Vagina (tissue), 2 donors: ENCODE measurements at regions not wholly inside any gene's neighbourhood (a gene's known extent, or its start where the extent isn't known, plus 50 kb on each side); places are given as distances from the start of the nearest gene placed in this dataset.

ENCODE experiments used
- POLR2AphosphoS5 ChIP-seq, 2 donors: sonication (generic); formaldehyde crosslinking; IDR thresholded peaks; one replicate each; pipeline ENCODE4 v1.9.0; 2017; ENCODE audit warnings: antibody characterized with exemption in 2 of 2, mild to moderate bottlenecking in 2 of 2, low read depth in 1 of 2; ENCODE audit not compliant: insufficient read depth in 1 of 2
- TF ChIP-seq, protein P1 (sequence below), 3 experiments: fragments of 450-650 bp in 2 of 3; fragments of 200-600 bp in 1 of 3; sonication (generic) in 1 of 3; IDR thresholded peaks; one replicate each; pipeline ENCODE4 v1.5.1; 2017 to 2019; ENCODE audit warnings: antibody characterized with exemption in 3 of 3, mild to moderate bottlenecking in 2 of 3, moderate library complexity in 2 of 3

- TF ChIP-seq, protein P1, sequence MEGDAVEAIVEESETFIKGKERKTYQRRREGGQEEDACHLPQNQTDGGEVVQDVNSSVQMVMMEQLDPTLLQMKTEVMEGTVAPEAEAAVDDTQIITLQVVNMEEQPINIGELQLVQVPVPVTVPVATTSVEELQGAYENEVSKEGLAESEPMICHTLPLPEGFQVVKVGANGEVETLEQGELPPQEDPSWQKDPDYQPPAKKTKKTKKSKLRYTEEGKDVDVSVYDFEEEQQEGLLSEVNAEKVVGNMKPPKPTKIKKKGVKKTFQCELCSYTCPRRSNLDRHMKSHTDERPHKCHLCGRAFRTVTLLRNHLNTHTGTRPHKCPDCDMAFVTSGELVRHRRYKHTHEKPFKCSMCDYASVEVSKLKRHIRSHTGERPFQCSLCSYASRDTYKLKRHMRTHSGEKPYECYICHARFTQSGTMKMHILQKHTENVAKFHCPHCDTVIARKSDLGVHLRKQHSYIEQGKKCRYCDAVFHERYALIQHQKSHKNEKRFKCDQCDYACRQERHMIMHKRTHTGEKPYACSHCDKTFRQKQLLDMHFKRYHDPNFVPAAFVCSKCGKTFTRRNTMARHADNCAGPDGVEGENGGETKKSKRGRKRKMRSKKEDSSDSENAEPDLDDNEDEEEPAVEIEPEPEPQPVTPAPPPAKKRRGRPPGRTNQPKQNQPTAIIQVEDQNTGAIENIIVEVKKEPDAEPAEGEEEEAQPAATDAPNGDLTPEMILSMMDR (IDR thresholded peaks at IDR 0.05): no peak
- TF ChIP-seq POLR2AphosphoS5 (IDR thresholded peaks at IDR 0.05; ENCODE audit: insufficient read depth in 1 of 2, low read depth in 1 of 2): no peak
Measured at GRCh38 chr7:79722217-79722616, 268.8 kb upstream of the MAGI2 start.
